ENCODE measurements at regions not wholly inside any gene's neighbourhood (a gene's known extent, or its start where the extent isn't known, plus 50 kb on each side); places are given as distances from the start of the nearest gene placed in this dataset.
"Not testable (repeated sequence)": the region's sequence is repeated elsewhere in the genome, so short reads cannot be mapped to it uniquely, and the experiment has no call there.

GRCh38 chr1:201637282-201638079 lies 98.6 kb downstream of the NAV1 start:
- no peak for DNase-seq (ENCODE audit: low read depth in 3 of 3)

GRCh38 chr1:201639391-201639790 lies 100.5 kb downstream of the NAV1 start:
- no peak for DNase-seq (ENCODE audit: low read depth in 3 of 3)

GRCh38 chr1:201639826-201640225 lies 100.9 kb downstream of the NAV1 start:
- DNase-seq (ENCODE audit: low read depth in 3 of 3): no peak

GRCh38 chr1:201640624-201641023 lies 101.7 kb downstream of the NAV1 start:
- no peak for DNase-seq (ENCODE audit: low read depth in 3 of 3)

DNA sequence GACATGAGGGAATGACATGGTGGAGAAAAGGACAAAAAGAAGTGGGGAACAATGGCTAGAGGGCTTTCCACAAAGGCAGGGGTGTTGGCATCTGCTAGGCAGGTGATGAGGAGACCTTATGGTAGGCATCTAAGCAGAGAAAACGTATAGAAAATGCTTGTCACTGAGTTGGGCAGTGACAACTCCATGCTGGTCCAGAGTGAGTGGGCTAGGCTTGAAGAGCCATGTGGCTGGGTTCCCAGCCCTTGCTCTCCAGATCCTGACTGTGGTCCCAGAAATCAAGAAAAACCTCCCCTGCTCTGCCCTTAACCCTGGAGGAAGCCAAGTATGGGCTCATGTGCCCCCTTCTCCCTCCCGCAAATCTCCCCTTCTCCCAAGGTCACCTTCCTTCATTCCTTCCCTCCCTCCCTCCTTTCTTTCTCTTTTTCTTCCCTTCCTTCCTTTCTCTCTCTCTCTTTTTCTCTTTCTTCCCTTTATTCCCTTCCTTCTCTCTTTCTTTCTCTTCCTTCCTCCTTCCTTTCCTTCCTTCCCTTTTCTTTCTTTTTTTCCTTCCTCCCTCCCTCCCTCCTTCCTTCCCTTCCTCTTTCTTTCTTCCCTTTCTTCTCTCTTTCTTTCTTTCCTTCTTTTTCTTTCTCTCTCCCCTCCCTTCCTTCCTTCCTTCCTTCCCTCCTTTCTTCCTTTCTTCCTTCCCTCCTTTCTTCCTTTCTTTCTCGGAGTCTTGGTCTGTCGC lies 102.8 kb downstream of the NAV1 start:
- no peak for DNase-seq (ENCODE audit: low read depth in 3 of 3)

DNA sequence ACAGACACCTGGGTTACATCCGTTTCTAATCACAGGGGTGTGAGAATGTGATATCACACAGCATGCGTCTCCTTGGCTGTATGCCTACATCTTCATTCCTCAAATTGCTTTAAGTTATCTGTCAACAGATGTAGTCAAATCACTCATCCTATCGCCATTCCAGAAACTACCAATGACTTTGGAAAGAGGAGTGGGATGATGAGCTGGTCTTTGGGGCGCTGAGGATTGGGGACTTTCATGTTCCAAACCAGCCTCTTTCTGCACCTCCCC lies 104.8 kb downstream of the NAV1 start:
- no peak for DNase-seq (ENCODE audit: low read depth in 3 of 3)

DNA sequence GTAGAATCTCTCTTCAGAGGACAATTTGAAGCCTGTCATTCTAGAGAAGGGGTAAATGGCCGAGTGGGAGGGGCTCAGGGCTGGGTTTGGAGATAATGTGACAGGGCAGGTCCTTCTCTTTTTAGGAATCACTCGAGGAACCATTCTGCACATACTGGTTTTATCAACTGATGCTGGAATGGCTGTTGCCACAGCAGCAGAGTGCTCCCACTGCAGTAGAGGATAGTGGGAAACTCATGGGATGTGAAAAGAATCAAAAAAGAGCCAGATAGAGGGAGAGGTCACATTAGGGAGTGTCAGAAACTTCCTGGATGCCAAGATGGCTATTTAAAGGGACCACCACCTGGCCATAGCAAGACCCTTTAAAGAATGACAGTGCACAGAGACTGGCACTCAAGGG lies 105.3 kb downstream of the NAV1 start:
- no peak for DNase-seq (ENCODE audit: low read depth in 3 of 3)

DNA sequence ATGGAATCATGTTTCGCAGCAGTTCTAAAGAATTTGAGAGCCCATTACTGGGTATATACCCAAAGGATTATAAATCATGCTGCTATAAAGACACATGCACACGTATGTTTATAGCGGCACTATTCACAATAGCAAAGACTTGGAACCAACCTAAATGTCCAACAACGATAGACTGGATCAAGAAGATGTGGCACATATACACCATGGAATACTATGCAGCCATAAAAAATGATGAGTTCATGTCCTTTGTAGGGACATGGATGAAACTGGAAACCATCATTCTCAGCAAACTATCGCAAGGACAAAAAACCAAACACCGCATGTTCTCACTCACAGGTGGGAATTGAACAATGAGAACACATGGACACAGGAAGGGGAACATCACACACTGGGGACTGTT lies 106.1 kb downstream of the NAV1 start:
- not testable (repeated sequence) for DNase-seq (ENCODE audit: low read depth in 3 of 3)

DNA sequence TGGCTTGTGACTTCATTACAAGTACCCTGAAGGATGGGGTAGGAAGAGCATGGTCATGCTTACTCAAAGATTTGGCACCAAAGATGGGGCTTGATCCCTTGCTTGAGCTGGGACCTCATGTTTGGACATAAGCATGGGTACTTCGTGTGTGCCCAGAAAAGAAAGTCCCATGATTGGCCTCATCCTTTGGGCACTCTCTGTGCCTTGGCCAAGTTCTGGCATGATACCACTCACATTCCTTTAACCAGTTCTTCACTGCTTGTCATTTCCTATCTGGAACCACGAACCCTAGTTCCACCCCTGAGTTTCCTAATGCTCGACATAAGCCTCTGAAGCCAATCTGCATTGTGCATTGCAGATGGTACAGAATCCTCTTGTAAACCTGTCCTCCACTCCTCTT lies 107.0 kb downstream of the NAV1 start:
- no peak for DNase-seq (ENCODE audit: low read depth in 3 of 3)

GRCh38 chr1:201646411-201647022 lies 107.6 kb downstream of the NAV1 start:
- DNase-seq (ENCODE audit: low read depth in 3 of 3): no peak

GRCh38 chr1:201647094-201647493 lies 108.2 kb downstream of the NAV1 start:
- no peak for DNase-seq (ENCODE audit: low read depth in 3 of 3)

GRCh38 chr1:201647722-201648065 lies 108.8 kb downstream of the NAV1 start:
- DNase-seq (ENCODE audit: low read depth in 3 of 3): no peak

- DNase-seq (ENCODE audit: low read depth in 3 of 3): no peak
Observed at GRCh38 chr1:201648066-201648906, 109.4 kb downstream of the NAV1 start.

- no peak for DNase-seq (ENCODE audit: low read depth in 3 of 3)
Observed at GRCh38 chr1:201648907-201649721, 110.2 kb downstream of the NAV1 start.

DNA sequence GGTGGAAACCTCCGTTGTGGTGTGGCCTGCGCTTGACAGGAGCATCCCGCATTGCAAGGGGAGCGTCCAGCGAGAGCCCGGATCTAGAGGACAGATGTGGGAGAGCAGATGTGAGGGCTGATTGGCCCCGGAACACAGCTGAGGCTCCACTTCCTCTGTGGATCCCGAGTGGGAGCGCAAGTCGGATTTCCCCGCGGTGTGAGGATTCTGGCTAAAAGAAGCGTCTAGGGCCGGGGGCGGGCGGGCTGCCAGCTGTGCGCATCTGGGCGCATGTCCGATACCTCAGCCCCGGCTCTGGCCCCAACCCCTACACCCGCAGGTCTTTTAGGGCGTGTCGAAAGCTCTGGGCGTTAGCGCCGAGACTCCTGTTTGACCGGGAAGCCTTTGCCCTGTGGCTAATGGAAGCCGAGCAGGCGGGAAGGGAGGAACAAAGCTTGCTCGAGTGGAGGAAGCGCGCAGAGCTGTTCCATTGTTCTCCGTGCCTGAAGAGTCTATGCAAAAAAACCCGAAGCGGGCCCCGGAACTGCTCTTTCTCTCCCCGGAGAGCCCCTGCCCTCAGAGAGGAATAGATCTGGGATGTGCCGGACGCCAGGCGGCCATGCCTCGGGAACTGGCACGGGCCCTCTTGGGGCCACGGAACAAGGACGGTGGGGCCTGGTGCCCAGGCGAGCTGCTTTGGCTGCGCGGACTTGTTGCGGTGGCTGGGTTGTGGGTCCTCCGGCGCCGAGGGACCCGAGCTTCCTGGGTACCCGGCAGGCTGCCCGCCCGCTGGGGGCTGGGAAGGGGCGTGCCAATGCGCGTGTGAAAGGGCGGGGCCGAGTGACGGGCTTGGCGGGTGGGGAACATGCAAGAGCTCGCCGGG lies 111.1 kb downstream of the NAV1 start:
- no peak for DNase-seq (ENCODE audit: low read depth in 3 of 3)

DNA sequence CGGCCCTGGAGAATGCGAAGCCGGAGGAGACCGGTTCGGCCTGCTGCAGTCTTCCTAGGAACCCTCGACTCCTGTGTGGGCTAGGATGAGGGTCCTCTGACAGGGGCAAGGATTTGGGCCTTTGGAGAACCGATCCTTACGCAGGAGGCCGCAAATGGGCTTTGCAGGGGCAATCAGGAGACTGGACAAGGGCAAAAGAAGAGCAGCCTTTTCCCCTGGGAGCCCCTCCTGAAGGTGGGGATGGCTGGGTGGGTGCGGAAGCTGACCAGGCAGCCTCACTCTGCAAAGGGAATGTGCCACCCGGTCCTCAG lies 111.7 kb downstream of the NAV1 start:
- DNase-seq (ENCODE audit: low read depth in 3 of 3): no peak

DNA sequence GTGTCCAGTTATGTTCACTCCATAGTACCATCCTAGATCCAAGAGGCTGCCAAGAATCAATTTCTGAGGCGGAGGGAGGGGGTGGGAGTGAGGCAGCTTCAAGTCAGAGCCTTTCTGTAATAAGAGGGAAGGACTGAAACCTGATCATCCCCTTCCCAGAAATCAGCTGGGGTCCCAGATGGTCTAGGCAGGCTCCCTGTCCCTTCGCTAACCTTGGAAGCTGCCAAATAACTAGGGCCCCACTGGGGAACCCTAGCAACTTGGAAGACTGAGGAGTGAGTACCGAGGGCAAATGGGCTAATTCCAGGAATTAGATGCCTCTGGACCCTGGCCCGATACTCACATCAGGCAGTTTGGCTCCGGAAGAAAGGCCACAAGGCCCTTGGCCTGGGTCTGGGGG lies 113.3 kb downstream of the NAV1 start:
- no peak for DNase-seq (ENCODE audit: low read depth in 3 of 3)

DNA sequence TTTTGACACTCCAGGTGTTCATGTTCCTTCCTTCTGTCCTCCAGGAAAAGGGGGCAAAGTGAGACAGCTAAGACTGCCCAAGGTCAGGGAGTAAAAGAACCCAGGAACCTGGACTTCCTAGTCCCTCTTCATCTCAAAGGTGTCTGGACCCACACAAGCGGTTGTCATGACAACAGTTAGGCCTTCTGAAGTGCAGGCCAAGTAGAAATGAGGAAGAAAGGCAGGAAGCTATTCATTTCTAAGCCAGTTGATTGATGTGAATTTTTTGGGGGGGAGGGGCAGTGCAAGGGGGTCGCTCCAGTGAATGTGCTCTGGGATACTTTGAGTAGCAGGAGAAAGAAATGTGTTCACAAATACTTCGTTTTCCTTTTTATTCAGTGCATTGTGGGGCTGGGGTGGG lies 114.3 kb downstream of the NAV1 start:
- no peak for DNase-seq (ENCODE audit: low read depth in 3 of 3)

DNA sequence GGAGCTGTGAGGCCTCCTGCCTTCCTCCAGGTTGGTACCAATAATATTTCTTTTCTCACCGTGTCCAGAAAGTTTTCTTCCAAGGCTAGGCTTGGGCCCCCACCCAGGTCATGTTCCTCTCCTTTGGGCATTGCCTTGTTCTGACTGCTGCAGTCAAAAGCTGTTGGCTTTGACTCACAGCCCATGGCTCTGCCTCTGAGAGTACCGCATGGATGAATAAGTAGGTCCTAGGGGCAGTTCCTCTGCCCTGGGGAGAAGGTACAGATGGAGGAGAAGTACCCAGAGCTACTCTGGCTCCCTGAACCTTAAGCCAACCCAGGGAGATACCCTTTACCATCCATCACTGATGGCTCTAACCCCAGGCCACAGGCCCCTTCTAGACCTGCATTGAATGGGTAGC lies 115.0 kb downstream of the NAV1 start:
- DNase-seq (ENCODE audit: low read depth in 3 of 3): no peak

- DNase-seq (ENCODE audit: low read depth in 3 of 3): no peak
Observed at GRCh38 chr1:201655243-201655642, 116.3 kb downstream of the NAV1 start.

- DNase-seq (ENCODE audit: low read depth in 3 of 3): no peak
Observed at GRCh38 chr1:201655910-201656309, 117.0 kb downstream of the NAV1 start.

Measured in stimulated activated CD4-positive, alpha-beta T cell treated with anti-CD3 and anti-CD28 coated beads, TNF-alpha, amount 100 ng/mL, for 48 hours (primary cell).